ENCODE measurements at regions not wholly inside any gene's neighbourhood (a gene's known extent, or its start where the extent isn't known, plus 50 kb on each side); places are given as distances from the start of the nearest gene placed in this dataset.

GRCh38 chr5:166523206-166523605 is 1768.2 kb upstream of the WWC1 start:
- H3K4me1 ChIP-seq: no peaks in the 10 kb centered on the region
- TF ChIP-seq POLR2A (IDR thresholded peaks at IDR 0.05): no peak
- no peak for TF ChIP-seq CTCF (IDR thresholded peaks at IDR 0.05 in 4 of 5, conservative IDR thresholded peaks at IDR 0.05 in 1 of 5)
- in situ Hi-C loops (cut with MboI; ENCODE audit: low sequenced_read_pairs in 4 of 4): no loop called here
- ATAC-seq (no peak), DNase-seq (no peak)
- H3K27me3 ChIP-seq: no peaks in the 10 kb centered on the region
- H3K36me3 ChIP-seq: no peaks in the 10 kb centered on the region
- no peak overlapping the region for H3K4me3 ChIP-seq
- no peaks in the 10 kb centered on the region for H3K9me3 ChIP-seq
- H3K27ac ChIP-seq: no peak overlapping the region
- intact Hi-C loops (cut with DNase I; ENCODE audit: low total_unique reads): no loop called here

- in situ Hi-C loops (cut with MboI; ENCODE audit: low sequenced_read_pairs in 4 of 4) (no loop called here), intact Hi-C loops (cut with DNase I; ENCODE audit: low total_unique reads) (no loop called here)
- no peaks in the 10 kb centered on the region for H3K4me1 ChIP-seq
- ATAC-seq (no peak), DNase-seq (no peak)
- H3K9me3 ChIP-seq: no peaks in the 10 kb centered on the region
- no peaks in the 10 kb centered on the region for H3K36me3 ChIP-seq
- no peak overlapping the region for H3K27ac ChIP-seq
- TF ChIP-seq POLR2A (IDR thresholded peaks at IDR 0.05): no peak
- no peak for TF ChIP-seq CTCF (IDR thresholded peaks at IDR 0.05 in 4 of 5, conservative IDR thresholded peaks at IDR 0.05 in 1 of 5)
- H3K27me3 ChIP-seq: no peaks in the 10 kb centered on the region
- no peak overlapping the region for H3K4me3 ChIP-seq
Observed at GRCh38 chr5:166529200-166529599, 1762.2 kb upstream of the WWC1 start.

- no peaks in the 10 kb centered on the region for H3K27me3 ChIP-seq
- no peaks in the 10 kb centered on the region for H3K4me1 ChIP-seq
- no peak for TF ChIP-seq POLR2A (IDR thresholded peaks at IDR 0.05)
- no peak for TF ChIP-seq CTCF (IDR thresholded peaks at IDR 0.05 in 4 of 5, conservative IDR thresholded peaks at IDR 0.05 in 1 of 5)
- H3K9me3 ChIP-seq: no peaks in the 10 kb centered on the region
- ATAC-seq: no peak
- no peak overlapping the region for H3K27ac ChIP-seq
- no peak for DNase-seq
- H3K36me3 ChIP-seq: no peaks in the 10 kb centered on the region
- no peak overlapping the region for H3K4me3 ChIP-seq
- intact Hi-C loops (cut with DNase I; ENCODE audit: low total_unique reads) (no loop called here), in situ Hi-C loops (cut with MboI; ENCODE audit: low sequenced_read_pairs in 4 of 4) (no loop called here)
Observed at GRCh38 chr5:166532456-166533220, 1758.8 kb upstream of the WWC1 start.

GRCh38 chr5:166535641-166536040 is 1755.8 kb upstream of the WWC1 start:
- Histone ChIP-seq H3K4me3 (no peak overlapping the region), H3K36me3 (no peaks in the 10 kb centered on the region), H3K9me3 (no peaks in the 10 kb centered on the region), H3K27ac (no peak overlapping the region), H3K27me3 (no peaks in the 10 kb centered on the region), H3K4me1 (no peaks in the 10 kb centered on the region)
- intact Hi-C loops (cut with DNase I; ENCODE audit: low total_unique reads) (no loop called here), in situ Hi-C loops (cut with MboI; ENCODE audit: low sequenced_read_pairs in 4 of 4) (no loop called here)
- no peak for DNase-seq
- no peak for TF ChIP-seq CTCF (IDR thresholded peaks at IDR 0.05 in 4 of 5, conservative IDR thresholded peaks at IDR 0.05 in 1 of 5)
- TF ChIP-seq POLR2A (IDR thresholded peaks at IDR 0.05): no peak
- ATAC-seq: no peak

GRCh38 chr5:166540156-166540555 is 1751.3 kb upstream of the WWC1 start:
- ATAC-seq (no peak), DNase-seq (no peak)
- H3K36me3 ChIP-seq: no peaks in the 10 kb centered on the region
- in situ Hi-C loops (cut with MboI; ENCODE audit: low sequenced_read_pairs in 4 of 4): no loop called here
- intact Hi-C loops (cut with DNase I; ENCODE audit: low total_unique reads): no loop called here
- H3K27me3 ChIP-seq: no peaks in the 10 kb centered on the region
- H3K9me3 ChIP-seq: no peaks in the 10 kb centered on the region
- no peak for TF ChIP-seq POLR2A (IDR thresholded peaks at IDR 0.05)
- no peak for TF ChIP-seq CTCF (IDR thresholded peaks at IDR 0.05 in 4 of 5, conservative IDR thresholded peaks at IDR 0.05 in 1 of 5)
- no peak overlapping the region for H3K4me3 ChIP-seq
- no peak overlapping the region for H3K27ac ChIP-seq
- H3K4me1 ChIP-seq: no peaks in the 10 kb centered on the region

Measured in gastrocnemius medialis (tissue), 4 donors.